OCI-LY1 (cell line): ENCODE measurements at regions not wholly inside any gene's neighbourhood (a gene's known extent, or its start where the extent isn't known, plus 50 kb on each side); places are given as distances from the start of the nearest gene placed in this dataset.

Experiments
- H2AFZ ChIP-seq: fragments of 200-600 bp; sonication (generic), shearing (Covaris generic); 2 replicates; pipeline ENCODE4 v1.6.0; 2014; ENCODE audit warnings: antibody characterized with exemption, mild to moderate bottlenecking, low read length
- H3F3A ChIP-seq: fragments of 200-600 bp; sonication (generic), shearing (Covaris generic); 2 replicates; pipeline ENCODE4 v1.6.0; 2014; ENCODE audit warnings: mild to moderate bottlenecking, antibody characterized with exemption, low read length, moderate library complexity; ENCODE audit not compliant: insufficient read depth
- H3K27ac ChIP-seq: fragments of 200-600 bp; sonication (generic); 2 replicates; pipeline ENCODE4 v1.5.1; 2014; ENCODE audit warnings: low read length, mixed run types, mild to moderate bottlenecking, low read depth; ENCODE audit not compliant: poor library complexity, severe bottlenecking
- H3K27me3 ChIP-seq: fragments of 200-600 bp; sonication (generic); 2 replicates; pipeline ENCODE4 v1.6.0; 2014; ENCODE audit warnings: antibody characterized with exemption, mild to moderate bottlenecking, low read length, moderate library complexity; ENCODE audit not compliant: insufficient read depth
- H3K36me3 ChIP-seq: fragments of 200-600 bp; sonication (generic); 2 replicates; pipeline ENCODE4 v1.6.1; 2014; ENCODE audit warnings: mild to moderate bottlenecking, antibody characterized with exemption, low read length, moderate library complexity, mixed read lengths; ENCODE audit not compliant: insufficient read depth
- H3K4me1 ChIP-seq: fragments of 200-600 bp; sonication (generic); 2 replicates; pipeline ENCODE4 v1.5.1; 2014; ENCODE audit warnings: mild to moderate bottlenecking, low read length, moderate library complexity; ENCODE audit not compliant: insufficient read depth, severe bottlenecking
- H3K4me2 ChIP-seq: fragments of 200-600 bp; sonication (generic), shearing (Covaris generic); 2 replicates; pipeline ENCODE4 v1.6.1; 2014; ENCODE audit warnings: low read length
- H3K4me3 ChIP-seq: fragments of 200-600 bp; sonication (generic); 2 replicates; pipeline ENCODE4 v1.5.1; 2014; ENCODE audit warnings: low read length, low read depth, mild to moderate bottlenecking, mixed read lengths; ENCODE audit not compliant: poor library complexity, severe bottlenecking
- H3K79me2 ChIP-seq: fragments of 200-600 bp; shearing (Covaris generic); 2 replicates; pipeline ENCODE4 v1.6.1; 2016; ENCODE audit warnings: mixed run types, low read length, mixed read lengths; ENCODE audit not compliant: insufficient read depth
- H3K9ac ChIP-seq: fragments of 200-600 bp; sonication (generic), shearing (Covaris generic); 2 replicates; pipeline ENCODE4 v1.6.1; 2014; ENCODE audit warnings: mild to moderate bottlenecking, low read length, mixed read lengths
- H3K9me2 ChIP-seq: fragments of 200-600 bp; sonication (generic), shearing (Covaris generic); 2 replicates; pipeline ENCODE4 v1.6.1; 2014; ENCODE audit warnings: low read depth, mild to moderate bottlenecking, low read length, mixed read lengths
- H3K9me3 ChIP-seq: fragments of 200-600 bp; shearing (Covaris generic); 2 replicates; pipeline ENCODE4 v1.6.1; 2014; ENCODE audit warnings: low read length, mixed read lengths
- H4K20me1 ChIP-seq: fragments of 200-600 bp; sonication (generic), shearing (Covaris generic); 2 replicates; pipeline ENCODE4 v1.6.0; 2016; ENCODE audit warnings: mild to moderate bottlenecking, low read length; ENCODE audit not compliant: insufficient read depth
- CTCF ChIP-seq: fragments of 200-600 bp; sonication (generic), shearing (Covaris generic); IDR thresholded peaks from 2 replicates; pipeline ENCODE4 v1.5.1; 2017; ENCODE audit warnings: mild to moderate bottlenecking, antibody characterized with exemption, low read length, moderate library complexity, mixed read lengths
- EZH2 ChIP-seq: fragments of 200-600 bp; sonication (generic), shearing (Covaris generic); IDR thresholded peaks from 2 replicates; pipeline ENCODE4 v1.8.0; 2017; ENCODE audit warnings: borderline replicate concordance, mixed run types, mild to moderate bottlenecking, antibody characterized with exemption, low read length, moderate library complexity, mixed read lengths

- Histone ChIP-seq H3K4me2 (no peak overlapping the region), H3K9me3 (peaks cover 15% of the 10 kb centered on the region), H3K36me3 (peaks cover 5% of the 10 kb centered on the region; the same call in 1 of the 2 replicates), H3K27ac (peak overlapping the region; percentile 99), H3K27me3 (no peaks in the 10 kb centered on the region), H3K4me1 (peaks cover 73% of the 10 kb centered on the region), H3F3A (0 out of 2 replicates have a peak, but pooled peaks cover 8% of the 10 kb centered on the region), H2AFZ (no peak overlapping the region), H3K9ac (no peak overlapping the region), H3K4me3 (no peak overlapping the region), H3K79me2 (no peaks in the 10 kb centered on the region), H3K9me2 (no peaks in the 10 kb centered on the region), H4K20me1 (no peaks in the 10 kb centered on the region)
- TF ChIP-seq EZH2 (no peak), CTCF (no peak)
Measured at GRCh38 chr21:35232545-35233176, 183.6 kb upstream of the RUNX1 start.

DNA sequence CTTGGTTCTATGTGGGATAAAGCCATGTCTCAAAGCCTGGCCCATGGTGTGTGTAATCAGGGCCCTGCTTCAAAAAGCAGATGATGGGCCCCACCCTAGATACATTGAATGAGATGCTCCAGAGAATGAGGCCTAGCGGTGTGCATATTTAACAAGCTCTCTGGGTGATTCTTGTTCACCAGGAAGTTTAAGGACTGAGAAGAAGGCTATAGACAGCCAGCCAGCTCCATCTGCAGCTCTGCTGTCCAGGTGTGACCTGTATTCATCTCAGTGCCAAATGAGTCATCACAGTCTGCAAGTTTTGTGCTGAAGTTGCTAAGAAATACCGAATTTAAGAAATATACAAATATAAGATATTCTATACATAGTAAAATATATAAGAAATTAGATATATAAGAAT, 182.0 kb upstream of the RUNX1 start:
- no peak overlapping the region for H2AFZ ChIP-seq
- H3K4me3 ChIP-seq = no peak overlapping the region
- H3K4me2 ChIP-seq = no peak overlapping the region; the same call in 1 of the 2 replicates
- 0 out of 2 replicates have a peak, but pooled peaks cover 10% of the 10 kb centered on the region for H3F3A ChIP-seq
- no peak overlapping the region for H3K9ac ChIP-seq
- peaks cover 5% of the 10 kb centered on the region; the same call in 1 of the 2 replicates for H3K36me3 ChIP-seq
- TF ChIP-seq CTCF (no peak), EZH2 (no peak)
- H3K9me2 ChIP-seq = no peaks in the 10 kb centered on the region
- peaks cover 88% of the 10 kb centered on the region for H3K4me1 ChIP-seq
- peaks cover 9% of the 10 kb centered on the region for H3K9me3 ChIP-seq
- no peaks in the 10 kb centered on the region; the same call in 1 of the 2 replicates for H3K79me2 ChIP-seq
- H4K20me1 ChIP-seq = no peaks in the 10 kb centered on the region
- no peaks in the 10 kb centered on the region for H3K27me3 ChIP-seq
- H3K27ac ChIP-seq = peak overlapping the region; percentile 99

GRCh38 chr21:35229290-35229689, 180.2 kb upstream of the RUNX1 start:
- Histone ChIP-seq H3K9me2 (no peaks in the 10 kb centered on the region), H3K36me3 (no peaks in the 10 kb centered on the region), H3K4me1 (peaks cover 85% of the 10 kb centered on the region), H3K4me2 (peak overlapping the region; percentile 25), H3K27ac (peak overlapping the region; percentile 99), H3K9ac (peak overlapping the region; percentile 42), H4K20me1 (no peaks in the 10 kb centered on the region), H3K79me2 (no peaks in the 10 kb centered on the region; the same call in 1 of the 2 replicates), H3K9me3 (no peaks in the 10 kb centered on the region), H2AFZ (no peak overlapping the region), H3K27me3 (no peaks in the 10 kb centered on the region), H3K4me3 (no peak overlapping the region), H3F3A (0 out of 2 replicates have a peak, but pooled peaks cover 10% of the 10 kb centered on the region)
- TF ChIP-seq CTCF = no peak
